ENCODE measurements at regions not wholly inside any gene's neighbourhood (a gene's known extent, or its start where the extent isn't known, plus 50 kb on each side); places are given as distances from the start of the nearest gene placed in this dataset.
"Not testable (repeated sequence)": the region's sequence is repeated elsewhere in the genome, so short reads cannot be mapped to it uniquely, and the experiment has no call there.

DNA sequence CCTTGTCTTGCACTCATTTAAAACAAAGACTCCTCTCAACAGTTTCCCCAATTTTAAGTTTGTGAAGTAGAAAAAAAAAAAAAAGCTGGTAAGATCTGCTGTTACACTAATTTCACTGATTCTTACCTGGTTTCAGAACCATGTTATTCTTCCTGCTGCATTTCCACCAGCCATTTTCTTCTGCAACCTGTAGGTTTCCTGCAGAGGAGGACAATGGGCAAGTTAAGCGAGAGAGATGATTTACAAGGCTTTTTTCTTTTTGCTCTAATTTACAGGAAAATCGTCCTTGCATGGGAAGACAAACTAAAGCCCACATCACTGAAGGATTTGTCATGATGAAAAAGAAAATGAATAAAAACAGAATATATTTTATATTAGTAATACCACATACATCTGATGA lies 86.0 kb upstream of the SMARCA2 start:
- H3K9me3 Mint-ChIP-seq: no peaks in the 10 kb centered on the region
- no peaks in the 10 kb centered on the region for H3K4me1 ChIP-seq (ENCODE audit: control insufficient read depth in 1 of 2, extremely low read depth in 1 of 2, insufficient read depth in 2 of 2, low read length in 2 of 2)
- CTCF ChIA-PET: no interaction called here

DNA sequence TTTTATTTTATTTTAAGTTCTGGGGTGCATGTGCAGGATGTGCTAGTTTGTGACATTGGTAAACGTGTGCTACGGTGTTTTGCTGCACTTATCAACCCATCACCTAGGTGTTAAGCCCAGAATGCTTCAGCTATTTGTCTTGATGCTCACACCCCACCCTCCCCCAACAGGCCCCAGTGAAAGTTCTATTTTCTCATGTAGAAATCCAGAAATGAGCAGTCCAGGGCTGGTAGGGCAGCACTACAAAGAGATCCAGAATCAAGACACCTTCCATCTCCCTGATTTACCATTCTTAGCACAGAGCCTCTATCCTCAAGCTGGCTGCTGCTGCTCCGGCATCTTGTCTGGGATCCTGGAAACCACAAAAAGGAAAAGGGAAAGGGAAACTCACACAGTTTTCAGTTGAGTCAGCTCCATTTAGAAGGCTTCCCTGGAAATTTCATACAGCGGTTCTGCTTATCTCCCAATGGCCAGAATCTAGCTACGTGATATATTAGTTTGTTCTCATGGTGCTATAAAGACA lies 85.4 kb upstream of the SMARCA2 start:
- 70% methylated on average over 4 of the region's 5 CpGs for WGBS (ENCODE audit: insufficient coverage)
- H3K27me3 Mint-ChIP-seq: no peaks in the 10 kb centered on the region
- ChIA-PET POLR2A (interaction anchor here in 1 of 2 donors (0.6 kb wide), 1 partner anchor 212 kb away, joined by 3 read pairs; no protein-coding TSS in a partner anchor), CTCF (no interaction called here)
- no peaks in the 10 kb centered on the region for H3K36me3 ChIP-seq (ENCODE audit: control insufficient read depth in 2 of 2, extremely low read depth in 1 of 2, insufficient read depth in 1 of 2, low read length in 1 of 2)
- H3K4me3 Mint-ChIP-seq: no peak overlapping the region
- H3K27me3 ChIP-seq (replicated peaks in 1 of 2; ENCODE audit: control insufficient read depth in 2 of 2, extremely low read depth in 1 of 2, insufficient read depth in 2 of 2, low read length in 1 of 2): no peaks in the 10 kb centered on the region
- ATAC-seq (replicated peaks in 1 of 4) (no peak), DNase-seq (no peak)
- H3K4me3 ChIP-seq (ENCODE audit: control insufficient read depth in 1 of 2, extremely low read depth in 1 of 2, low read length in 1 of 2): no peak overlapping the region
- H3K9me3 ChIP-seq: no peaks in the 10 kb centered on the region
- no peaks in the 10 kb centered on the region for H3K4me1 ChIP-seq (ENCODE audit: control insufficient read depth in 1 of 2, extremely low read depth in 1 of 2, insufficient read depth in 2 of 2, low read length in 2 of 2)
- peaks cover 0 to 2% (median 2%) of the 10 kb centered on the region in 3 donors for H3K4me1 Mint-ChIP-seq
- no peak overlapping the region for H3K27ac Mint-ChIP-seq
- H3K27ac ChIP-seq (ENCODE audit: low read length): no peak overlapping the region
- H3K36me3 Mint-ChIP-seq: no peaks in the 10 kb centered on the region
- no peaks in the 10 kb centered on the region for H3K9me3 Mint-ChIP-seq

More for the DNA sequence above, 86.0 kb upstream of the SMARCA2 start:
- POLR2A ChIA-PET: interaction anchor here in 1 of 2 donors (0.6 kb wide), 1 partner anchor 102 kb away, joined by 3 read pairs; no protein-coding TSS in a partner anchor
- H3K4me1 Mint-ChIP-seq: peaks cover 0 to 2% (median 2%) of the 10 kb centered on the region in 3 donors
- H3K27me3 Mint-ChIP-seq: no peaks in the 10 kb centered on the region
- Histone ChIP-seq H3K27me3 (replicated peaks in 1 of 2; ENCODE audit: control insufficient read depth in 2 of 2, extremely low read depth in 1 of 2, insufficient read depth in 2 of 2, low read length in 1 of 2) (no peaks in the 10 kb centered on the region), H3K4me3 (ENCODE audit: control insufficient read depth in 1 of 2, extremely low read depth in 1 of 2, low read length in 1 of 2) (no peak overlapping the region), H3K27ac (ENCODE audit: low read length) (no peak overlapping the region), H3K36me3 (ENCODE audit: control insufficient read depth in 2 of 2, extremely low read depth in 1 of 2, insufficient read depth in 1 of 2, low read length in 1 of 2) (no peaks in the 10 kb centered on the region), H3K9me3 (no peaks in the 10 kb centered on the region)
- no peak overlapping the region for H3K27ac Mint-ChIP-seq
- no CpG with 5 or more reads among the region's 2 CpGs for WGBS (ENCODE audit: insufficient coverage)
- DNase-seq (no peak), ATAC-seq (replicated peaks in 1 of 4) (no peak)
- no peaks in the 10 kb centered on the region for H3K36me3 Mint-ChIP-seq
- H3K4me3 Mint-ChIP-seq: no peak overlapping the region

DNA sequence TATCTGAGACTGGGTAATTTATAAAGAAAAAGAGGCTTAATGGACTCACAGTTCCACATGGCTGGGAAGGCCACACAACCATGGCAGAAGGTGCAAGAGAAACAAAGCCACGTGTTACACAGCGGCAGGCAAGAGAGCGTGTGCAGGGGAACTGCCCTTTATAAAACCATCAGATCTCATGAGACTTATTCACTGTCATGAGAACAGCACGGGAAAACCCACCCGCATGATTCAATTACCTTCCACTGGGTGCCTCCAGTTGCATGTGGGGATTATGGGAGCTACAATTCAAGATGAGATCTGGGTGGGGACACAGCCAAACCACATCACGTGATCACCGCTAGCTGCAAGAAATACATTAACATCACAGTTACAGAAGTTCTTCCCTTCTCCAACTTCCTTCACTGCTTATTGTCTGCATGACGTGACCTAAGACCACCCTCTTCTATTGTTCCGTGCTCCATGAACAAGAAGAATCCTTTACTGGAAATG lies 84.9 kb upstream of the SMARCA2 start:
- H3K27ac ChIP-seq (ENCODE audit: low read length); CTCF ChIA-PET; ATAC-seq (replicated peaks in 1 of 4); H3K4me1 Mint-ChIP-seq; H3K9me3 ChIP-seq; H3K27ac Mint-ChIP-seq; H3K4me3 Mint-ChIP-seq; H3K36me3 Mint-ChIP-seq; H3K4me1 ChIP-seq (ENCODE audit: control insufficient read depth in 1 of 2, extremely low read depth in 1 of 2, insufficient read depth in 2 of 2, low read length in 2 of 2); H3K27me3 Mint-ChIP-seq; H3K4me3 ChIP-seq (ENCODE audit: control insufficient read depth in 1 of 2, extremely low read depth in 1 of 2, low read length in 1 of 2); DNase-seq; H3K36me3 ChIP-seq (ENCODE audit: control insufficient read depth in 2 of 2, extremely low read depth in 1 of 2, insufficient read depth in 1 of 2, low read length in 1 of 2); H3K9me3 Mint-ChIP-seq; H3K27me3 ChIP-seq (replicated peaks in 1 of 2; ENCODE audit: control insufficient read depth in 2 of 2, extremely low read depth in 1 of 2, insufficient read depth in 2 of 2, low read length in 1 of 2): not testable (repeated sequence)
- WGBS (ENCODE audit: insufficient coverage): no CpG with 5 or more reads among the region's 9 CpGs
- POLR2A ChIA-PET: interaction anchor here in 1 of 2 donors (0.6 kb wide), 1 partner anchor 212 kb away, joined by 3 read pairs; no protein-coding TSS in a partner anchor

DNA sequence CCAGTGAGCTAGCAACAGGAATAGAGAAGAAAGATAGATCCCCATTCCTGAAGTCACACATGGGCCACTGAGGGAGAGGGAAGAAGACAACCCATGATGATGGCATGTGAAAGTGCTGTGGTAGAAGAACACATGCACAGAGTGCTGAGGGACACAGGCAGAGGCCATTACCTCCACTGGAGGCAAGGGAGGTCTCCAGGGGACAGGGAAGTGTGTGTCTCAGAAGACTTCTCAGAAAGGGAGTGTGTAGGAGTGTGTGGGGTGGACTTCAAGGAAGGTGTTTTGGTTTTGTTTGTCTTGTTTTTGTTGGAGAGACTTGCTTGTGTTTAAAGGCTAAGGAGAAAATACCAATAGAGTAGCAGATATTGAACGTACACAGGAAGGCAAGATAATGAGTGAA lies 77.0 kb upstream of the SMARCA2 start:
- Histone ChIP-seq H3K36me3 (ENCODE audit: control insufficient read depth in 2 of 2, extremely low read depth in 1 of 2, insufficient read depth in 1 of 2, low read length in 1 of 2) (no peaks in the 10 kb centered on the region), H3K4me3 (ENCODE audit: control insufficient read depth in 1 of 2, extremely low read depth in 1 of 2, low read length in 1 of 2) (no peak overlapping the region), H3K27me3 (replicated peaks in 1 of 2; ENCODE audit: control insufficient read depth in 2 of 2, extremely low read depth in 1 of 2, insufficient read depth in 2 of 2, low read length in 1 of 2) (no peaks in the 10 kb centered on the region), H3K9me3 (no peaks in the 10 kb centered on the region), H3K27ac (ENCODE audit: low read length) (no peak overlapping the region), H3K4me1 (ENCODE audit: control insufficient read depth in 1 of 2, extremely low read depth in 1 of 2, insufficient read depth in 2 of 2, low read length in 2 of 2) (no peaks in the 10 kb centered on the region)
- peaks cover 3 to 6% (median 3%) of the 10 kb centered on the region in 3 donors for H3K4me1 Mint-ChIP-seq
- no peak overlapping the region for H3K4me3 Mint-ChIP-seq
- POLR2A ChIA-PET: interaction anchor here in 1 of 2 donors (0.6 kb wide), 1 partner anchor 66 kb away, joined by 3 read pairs; no protein-coding TSS in a partner anchor
- no peak for DNase-seq
- H3K27me3 Mint-ChIP-seq: peaks cover 0 to 2% of the 10 kb centered on the region in 2 donors
- H3K9me3 Mint-ChIP-seq: no peaks in the 10 kb centered on the region
- ATAC-seq (replicated peaks in 1 of 4): no peak
- 43% methylated on average over 1 of the region's 1 CpG for WGBS (ENCODE audit: insufficient coverage)
- no peaks in the 10 kb centered on the region for H3K36me3 Mint-ChIP-seq
- no peak overlapping the region for H3K27ac Mint-ChIP-seq
- CTCF ChIA-PET: no interaction called here

DNA sequence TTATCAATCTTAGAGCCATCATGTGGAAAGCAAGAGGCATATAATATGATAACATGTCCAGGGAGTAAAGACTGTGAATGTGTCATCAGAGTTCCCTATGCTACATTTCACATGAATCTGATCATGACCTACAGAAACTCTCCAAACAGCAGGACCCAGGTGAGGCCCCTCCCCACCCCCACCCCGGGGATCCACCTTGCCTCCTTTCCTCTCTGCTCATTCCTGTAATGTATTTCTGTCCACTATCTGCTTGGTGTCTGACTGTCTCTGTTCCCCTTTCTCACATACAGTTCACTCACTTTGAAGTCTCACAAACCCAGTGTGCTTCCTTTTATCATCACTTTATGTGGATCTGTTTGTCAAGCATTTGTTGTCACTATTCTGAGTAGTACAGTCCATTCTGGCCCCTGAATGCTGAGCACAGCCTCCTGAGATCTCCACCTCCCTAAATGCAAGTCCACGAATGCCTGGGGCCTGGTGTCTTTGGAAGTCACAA lies 76.4 kb upstream of the SMARCA2 start:
- no peak overlapping the region for H3K27ac ChIP-seq (ENCODE audit: low read length)
- H3K36me3 Mint-ChIP-seq: no peaks in the 10 kb centered on the region
- no peak overlapping the region for H3K4me3 ChIP-seq (ENCODE audit: control insufficient read depth in 1 of 2, extremely low read depth in 1 of 2, low read length in 1 of 2)
- H3K27ac Mint-ChIP-seq: no peak overlapping the region
- WGBS (ENCODE audit: insufficient coverage): 70% methylated on average over 1 of the region's 2 CpGs
- no peak overlapping the region for H3K4me3 Mint-ChIP-seq
- DNase-seq (no peak), ATAC-seq (replicated peaks in 1 of 4) (no peak)
- H3K9me3 ChIP-seq: no peaks in the 10 kb centered on the region
- peaks cover 3 to 6% (median 3%) of the 10 kb centered on the region in 3 donors for H3K4me1 Mint-ChIP-seq
- H3K27me3 ChIP-seq (replicated peaks in 1 of 2; ENCODE audit: control insufficient read depth in 2 of 2, extremely low read depth in 1 of 2, insufficient read depth in 2 of 2, low read length in 1 of 2): no peaks in the 10 kb centered on the region
- POLR2A ChIA-PET: no interaction called here
- no peaks in the 10 kb centered on the region for H3K9me3 Mint-ChIP-seq
- CTCF ChIA-PET: no interaction called here
- no peaks in the 10 kb centered on the region for H3K36me3 ChIP-seq (ENCODE audit: control insufficient read depth in 2 of 2, extremely low read depth in 1 of 2, insufficient read depth in 1 of 2, low read length in 1 of 2)
- no peaks in the 10 kb centered on the region for H3K4me1 ChIP-seq (ENCODE audit: control insufficient read depth in 1 of 2, extremely low read depth in 1 of 2, insufficient read depth in 2 of 2, low read length in 2 of 2)
- H3K27me3 Mint-ChIP-seq: peaks cover 0 to 2% of the 10 kb centered on the region in 2 donors

DNA sequence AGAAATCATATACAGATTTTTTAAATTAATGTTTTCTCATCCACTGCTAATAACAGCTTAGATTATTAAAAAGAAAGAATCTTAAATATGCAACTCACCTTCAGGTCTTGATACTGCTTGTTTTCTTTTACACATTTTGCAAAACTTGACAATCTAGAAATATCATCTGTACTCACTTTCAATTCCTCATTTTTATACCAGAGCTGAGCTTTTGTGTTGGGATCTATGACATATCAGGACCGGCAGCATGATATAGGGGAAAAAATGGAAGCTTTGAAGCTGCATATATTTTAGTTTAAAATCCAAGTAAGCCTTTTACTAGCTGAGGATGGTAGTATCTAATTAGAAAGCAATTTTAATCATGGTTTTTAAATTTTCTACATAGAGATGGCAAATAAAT lies 75.7 kb upstream of the SMARCA2 start:
- H3K27me3 Mint-ChIP-seq: peaks cover 0 to 2% of the 10 kb centered on the region in 2 donors
- no peak overlapping the region for H3K27ac Mint-ChIP-seq
- no CpG with 5 or more reads among the region's 1 CpG for WGBS (ENCODE audit: insufficient coverage)
- H3K9me3 Mint-ChIP-seq: no peaks in the 10 kb centered on the region
- H3K4me3 Mint-ChIP-seq: no peak overlapping the region
- Histone ChIP-seq H3K9me3 (no peaks in the 10 kb centered on the region), H3K4me3 (ENCODE audit: control insufficient read depth in 1 of 2, extremely low read depth in 1 of 2, low read length in 1 of 2) (no peak overlapping the region), H3K27ac (ENCODE audit: low read length) (no peak overlapping the region), H3K27me3 (replicated peaks in 1 of 2; ENCODE audit: control insufficient read depth in 2 of 2, extremely low read depth in 1 of 2, insufficient read depth in 2 of 2, low read length in 1 of 2) (no peaks in the 10 kb centered on the region), H3K36me3 (ENCODE audit: control insufficient read depth in 2 of 2, extremely low read depth in 1 of 2, insufficient read depth in 1 of 2, low read length in 1 of 2) (no peaks in the 10 kb centered on the region), H3K4me1 (ENCODE audit: control insufficient read depth in 1 of 2, extremely low read depth in 1 of 2, insufficient read depth in 2 of 2, low read length in 2 of 2) (no peaks in the 10 kb centered on the region)
- no peak for DNase-seq
- H3K4me1 Mint-ChIP-seq: peaks cover 3 to 6% (median 3%) of the 10 kb centered on the region in 3 donors
- ATAC-seq (replicated peaks in 1 of 4): no peak
- ChIA-PET CTCF (interaction anchor here in 1 of 2 donors (1.4 kb wide), 1 partner anchor 148 kb away, joined by 4 read pairs; no protein-coding TSS in a partner anchor), POLR2A (no interaction called here)
- H3K36me3 Mint-ChIP-seq: no peaks in the 10 kb centered on the region

Measured in T-cell (primary cell).